PC-3 (cell line): ENCODE measurements at regions not wholly inside any gene's neighbourhood (a gene's known extent, or its start where the extent isn't known, plus 50 kb on each side); places are given as distances from the start of the nearest gene placed in this dataset.

Source experiments
- ATAC-seq: fragments of 200-7000 bp; cut with Tn5 transposase; 2 replicates; pipeline ENCODE4 v1.9.1; 2020; ENCODE audit warnings: mild to moderate bottlenecking, moderate library complexity
- BruUV-seq: library from RNA; stranded (reverse); fragments of 400-500 nt; replicated peaks from 2 replicates; lab custom pipeline; 2021; lab: Mats Ljungman, UMichigan
- CTCF ChIA-PET: fragments of 300-600 bp; sonication (Branson Sonifier 250); formaldehyde crosslinking; loops from one replicate; lab custom pipeline; 2022; ENCODE audit warnings: antibody characterized with exemption; lab: Charles Lee
- POLR2A ChIA-PET: fragments of 300-600 bp; sonication (Branson Sonifier 250); formaldehyde crosslinking; loops from one replicate; lab custom pipeline; 2022; ENCODE audit warnings: antibody characterized with exemption; ENCODE audit not compliant: unreplicated experiment; lab: Charles Lee
- DNase-seq: peaks from one replicate; pipeline ENCODE4 v3.0.0-alpha.2; 2015
- H2AFZ ChIP-seq: fragments of 300-600 bp; sonication (generic); 2 replicates; pipeline ENCODE4 v1.6.0; 2016; ENCODE audit warnings: antibody characterized with exemption, low read length
- H3F3A ChIP-seq: fragments of 300-600 bp; sonication (generic); one replicate; pipeline ENCODE4 v1.6.0; 2017; ENCODE audit warnings: antibody characterized with exemption, low read length, control low read depth, mild to moderate bottlenecking; ENCODE audit not compliant: unreplicated experiment
- H3K27ac ChIP-seq: fragments of 300-600 bp; sonication (generic); 2 replicates; pipeline ENCODE4 v1.5.1; 2016; ENCODE audit warnings: mild to moderate bottlenecking, low read length
- H3K27me3 ChIP-seq: fragments of 300-600 bp; sonication (generic); 2 replicates; pipeline ENCODE4 v1.6.1; 2016; ENCODE audit warnings: low read length, mixed read lengths
- H3K36me3 ChIP-seq: fragments of 300-600 bp; sonication (generic); 2 replicates; pipeline ENCODE4 v1.6.1; 2016; ENCODE audit warnings: low read depth, mixed run types, low read length, mixed read lengths
- H3K4me1 ChIP-seq: fragments of 300-600 bp; sonication (generic); 2 replicates; pipeline ENCODE4 v1.5.1; 2016; ENCODE audit warnings: low read length; ENCODE audit not compliant: insufficient read depth
- H3K4me2 ChIP-seq: fragments of 300-600 bp; sonication (generic); 2 replicates; pipeline ENCODE4 v1.6.0; 2016; ENCODE audit warnings: low read length
- H3K4me3 ChIP-seq: fragments of 300-600 bp; sonication (generic); 2 replicates; pipeline ENCODE4 v1.5.1; 2016; ENCODE audit warnings: mild to moderate bottlenecking, low read length, mixed read lengths
- H3K79me2 ChIP-seq: fragments of 300-600 bp; sonication (generic); 2 replicates; pipeline ENCODE4 v1.6.1; 2017; ENCODE audit warnings: low read length, mixed read lengths
- H3K9ac ChIP-seq: fragments of 300-600 bp; sonication (generic); 2 replicates; pipeline ENCODE4 v1.6.0; 2016; ENCODE audit warnings: mild to moderate bottlenecking, low read length
- H3K9me2 ChIP-seq: fragments of 300-600 bp; sonication (generic); replicated peaks from 2 replicates; pipeline ENCODE4 v1.6.1; 2016; ENCODE audit warnings: mixed run types, low read length, mixed read lengths
- H3K9me3 ChIP-seq: fragments of 300-600 bp; sonication (generic); 2 replicates; pipeline ENCODE4 v1.6.1; 2016; ENCODE audit warnings: low read length, mixed read lengths
- H4K20me1 ChIP-seq: fragments of 300-600 bp; sonication (generic); 2 replicates; pipeline ENCODE4 v1.6.1; 2016; ENCODE audit warnings: low read length, mixed read lengths
- CTCF ChIP-seq: fragments of 300-600 bp; sonication (generic); conservative IDR thresholded peaks from 2 replicates; pipeline ENCODE4 v1.5.1; 2017; ENCODE audit warnings: antibody characterized with exemption, low read depth, mild to moderate bottlenecking, low read length
- EZH2 ChIP-seq: fragments of 300-600 bp; sonication (generic); IDR thresholded peaks from one replicate; pipeline ENCODE4 v1.6.1; 2017; ENCODE audit warnings: antibody characterized with exemption, mild to moderate bottlenecking, low read length; ENCODE audit not compliant: unreplicated experiment
- EZH2phosphoT487 ChIP-seq: fragments of 300-600 bp; sonication (generic); IDR thresholded peaks from 2 replicates; pipeline ENCODE4 v1.6.1; 2018; ENCODE audit warnings: mild to moderate bottlenecking, antibody characterized with exemption, low read length, borderline replicate concordance
- intact Hi-C: fragments of 100-400 bp; cut with micrococcal nuclease; formaldehyde crosslinking; loops from 2 replicates; pipeline ENCODE4 v1.9.0; 2023

GRCh38 chrX:7214251-7214650 is 66.3 kb upstream of the PUDP start:
- CTCF ChIA-PET: no interaction called here
- BruUV-seq: no TSS peak
- H3K79me2 ChIP-seq: no peaks in the 10 kb centered on the region

GRCh38 chrX:7205037-7205577 is 57.2 kb upstream of the PUDP start:
- no peaks in the 10 kb centered on the region for H3K9me3 ChIP-seq
- H3F3A ChIP-seq: no peaks in the 10 kb centered on the region
- intact Hi-C loops: no loop called here
- no peaks in the 10 kb centered on the region for H3K9me2 ChIP-seq
- ATAC-seq (no peak), DNase-seq (no peak)
- peaks cover 7% of the 10 kb centered on the region; the same call in 1 of the 2 replicates for H3K4me1 ChIP-seq
- H4K20me1 ChIP-seq: no peaks in the 10 kb centered on the region
- TF ChIP-seq EZH2phosphoT487: no peak
- TF ChIP-seq CTCF: no peak
- no peak for TF ChIP-seq EZH2
- BruUV-seq: no TSS peak
- ChIA-PET CTCF (no interaction called here), POLR2A (no interaction called here)
- no peak overlapping the region for H3K9ac ChIP-seq
- no peaks in the 10 kb centered on the region for H3K27me3 ChIP-seq
- no peaks in the 10 kb centered on the region for H3K36me3 ChIP-seq
- no peak overlapping the region for H3K27ac ChIP-seq
- no peaks in the 10 kb centered on the region for H3K79me2 ChIP-seq
- no peak overlapping the region for H3K4me2 ChIP-seq
- H2AFZ ChIP-seq: no peak overlapping the region
- no peak overlapping the region for H3K4me3 ChIP-seq

More at GRCh38 chrX:7214251-7214650, 66.3 kb upstream of the PUDP start:
- TF ChIP-seq CTCF (no peak), EZH2 (no peak)
- POLR2A ChIA-PET: no interaction called here
- DNase-seq: peak; percentile 58
- ATAC-seq: peak; percentile 71
- Histone ChIP-seq H3K36me3 (no peaks in the 10 kb centered on the region), H3K4me3 (no peak overlapping the region), H3K9ac (no peak overlapping the region), H4K20me1 (no peaks in the 10 kb centered on the region), H3K27me3 (no peaks in the 10 kb centered on the region), H3K4me1 (peaks cover 4% of the 10 kb centered on the region; the same call in 1 of the 2 replicates), H3K9me2 (no peaks in the 10 kb centered on the region), H3K9me3 (no peaks in the 10 kb centered on the region), H3K27ac (no peak overlapping the region; the same call in 1 of the 2 replicates), H3F3A (no peaks in the 10 kb centered on the region), H2AFZ (no peak overlapping the region), H3K4me2 (no peak overlapping the region)
- intact Hi-C loops: loop anchor here (5.0 kb wide), 1 partner anchor 673 kb away; no protein-coding TSS in a partner anchor

- no peaks in the 10 kb centered on the region for H3F3A ChIP-seq
- intact Hi-C loops: no loop called here
- CTCF ChIA-PET: no interaction called here
- no peak for TF ChIP-seq EZH2phosphoT487
- TF ChIP-seq EZH2: no peak
- no peak for TF ChIP-seq CTCF
- no peak overlapping the region for H3K4me2 ChIP-seq
- no peaks in the 10 kb centered on the region for H3K79me2 ChIP-seq
- no peaks in the 10 kb centered on the region for H3K9me3 ChIP-seq
- POLR2A ChIA-PET: no interaction called here
- H3K27me3 ChIP-seq: no peaks in the 10 kb centered on the region
- H3K9ac ChIP-seq: no peak overlapping the region
- DNase-seq (no peak), ATAC-seq (no peak)
- H3K9me2 ChIP-seq: no peaks in the 10 kb centered on the region
- H3K27ac ChIP-seq: no peak overlapping the region
- no TSS peak for BruUV-seq
- no peak overlapping the region for H2AFZ ChIP-seq
- H3K36me3 ChIP-seq: no peaks in the 10 kb centered on the region
- H3K4me1 ChIP-seq: peaks cover 7% of the 10 kb centered on the region; the same call in 1 of the 2 replicates
- no peaks in the 10 kb centered on the region for H4K20me1 ChIP-seq
- no peak overlapping the region for H3K4me3 ChIP-seq
These were observed 56.7 kb upstream of the PUDP start for GRCh38 chrX:7204619-7205018.
